H1 (cell line): ENCODE measurements at regions not wholly inside any gene's neighbourhood (a gene's known extent, or its start where the extent isn't known, plus 50 kb on each side); places are given as distances from the start of the nearest gene placed in this dataset.

Experiments used
- CHD2 ChIP-seq: IDR thresholded peaks from 2 replicates; pipeline ENCODE4 v1.6.1; 2012; ENCODE audit warnings: low read length, improper control_type of control experiment
- CHD7 ChIP-seq: fragments of 300-600 bp; sonication (generic); IDR thresholded peaks from 2 replicates; pipeline ENCODE4 v1.7.1; 2012; ENCODE audit warnings: low read length, moderate library complexity, mild to moderate bottlenecking, inconsistent platforms; ENCODE audit not compliant: insufficient replicate concordance

GRCh38 chr5:39639618-39640089 is 214.9 kb upstream of the DAB2 start:
- no peak for TF ChIP-seq CHD7
- no peak for TF ChIP-seq CHD2
